ENCODE measurements at regions not wholly inside any gene's neighbourhood (a gene's known extent, or its start where the extent isn't known, plus 50 kb on each side); places are given as distances from the start of the nearest gene placed in this dataset.
"Not testable (repeated sequence)": the region's sequence is repeated elsewhere in the genome, so short reads cannot be mapped to it uniquely, and the experiment has no call there.

DNA sequence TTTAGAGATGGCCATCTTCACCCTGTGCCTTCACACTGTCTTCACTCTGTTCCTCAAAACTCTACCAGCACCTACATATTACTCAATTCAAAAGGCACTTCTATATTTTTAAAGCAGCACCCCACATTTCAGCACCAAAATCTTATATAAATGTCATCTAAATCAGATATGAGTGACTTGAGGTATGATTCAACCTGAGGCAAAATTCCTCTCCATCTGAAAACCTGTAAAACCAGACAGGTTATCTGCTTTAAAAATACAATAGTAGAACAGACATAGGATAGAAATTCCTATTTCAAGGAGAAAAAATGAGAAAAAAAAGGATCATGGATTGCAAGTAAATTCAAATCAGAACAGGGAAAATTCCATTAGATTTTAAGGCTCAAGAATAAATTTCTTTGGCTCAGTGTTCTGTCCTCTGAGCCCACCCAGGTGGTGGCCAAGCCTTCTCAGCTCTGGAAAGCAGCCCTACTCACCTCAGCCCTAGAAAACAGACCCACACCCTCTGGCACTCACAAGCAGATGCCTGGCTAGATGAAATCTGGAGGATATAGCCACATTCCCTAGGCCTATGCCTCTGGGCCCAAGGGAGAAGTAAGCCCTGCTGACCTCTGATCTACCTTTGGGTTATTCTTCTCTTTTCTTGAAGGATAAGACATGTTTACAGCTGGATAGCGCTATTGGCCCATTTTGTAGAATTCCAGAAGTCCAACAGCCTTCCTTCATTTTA lies 211.1 kb upstream of the XIST start:
- DNase-seq, result no peak

DNA sequence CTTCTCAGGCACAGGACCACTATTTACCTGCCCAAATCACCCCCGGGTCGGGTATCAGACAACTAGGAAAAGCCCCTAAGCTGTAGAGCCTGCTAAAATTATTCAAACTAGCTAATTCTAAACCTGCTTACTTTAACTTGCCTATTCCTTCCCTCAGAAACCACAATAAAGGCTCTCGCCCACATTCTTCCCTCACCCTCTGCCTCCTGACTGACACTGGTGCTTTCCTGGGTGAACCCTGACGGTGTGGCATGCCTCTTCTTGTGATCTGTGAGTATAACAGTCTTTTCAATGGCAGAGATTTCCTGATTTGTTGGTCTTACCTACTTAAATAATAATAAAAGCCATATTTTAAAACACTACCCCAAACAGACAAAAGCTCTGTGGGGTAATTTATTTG lies 209.4 kb upstream of the XIST start:
- DNase-seq, result no peak

DNA sequence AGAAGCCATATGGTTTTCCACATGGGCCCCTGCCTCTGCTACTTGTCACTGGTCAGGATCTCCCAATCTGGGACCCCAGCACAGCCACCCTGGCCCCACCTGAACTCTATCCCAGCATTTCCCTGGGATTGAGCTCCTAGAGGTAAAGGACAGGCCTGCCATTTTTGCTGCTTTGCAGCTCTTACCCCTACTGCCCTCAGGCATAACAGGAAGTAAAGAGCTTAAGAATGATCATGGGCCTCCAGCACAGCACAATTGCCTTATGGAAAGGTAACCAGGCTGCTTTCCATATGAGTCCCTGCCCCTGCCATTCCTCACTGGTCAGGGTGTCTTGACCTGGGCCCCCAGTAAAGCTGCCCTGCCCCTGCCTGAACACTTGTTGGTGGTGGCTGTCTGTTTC lies 196.6 kb upstream of the XIST start:
- DNase-seq, result no peak

DNA sequence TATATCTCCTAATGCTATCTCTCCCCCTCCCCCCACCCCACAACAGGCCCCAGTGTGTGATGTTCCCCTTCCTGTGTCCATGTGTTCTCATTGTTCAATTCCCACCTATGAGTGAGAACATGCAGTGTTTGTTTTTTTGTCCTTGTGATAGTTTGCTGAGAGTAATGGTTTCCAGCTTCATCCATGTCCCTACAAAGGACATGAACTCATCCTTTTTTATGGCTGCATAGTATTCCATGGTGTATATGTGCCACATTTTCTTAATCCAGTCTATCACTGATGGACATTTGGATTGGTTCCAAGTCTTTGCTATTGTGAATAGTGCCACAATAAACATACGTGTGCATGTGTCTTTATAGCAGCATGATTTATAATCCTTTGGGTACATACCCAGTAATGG lies 181.6 kb upstream of the XIST start:
- not testable (repeated sequence) for DNase-seq

DNA sequence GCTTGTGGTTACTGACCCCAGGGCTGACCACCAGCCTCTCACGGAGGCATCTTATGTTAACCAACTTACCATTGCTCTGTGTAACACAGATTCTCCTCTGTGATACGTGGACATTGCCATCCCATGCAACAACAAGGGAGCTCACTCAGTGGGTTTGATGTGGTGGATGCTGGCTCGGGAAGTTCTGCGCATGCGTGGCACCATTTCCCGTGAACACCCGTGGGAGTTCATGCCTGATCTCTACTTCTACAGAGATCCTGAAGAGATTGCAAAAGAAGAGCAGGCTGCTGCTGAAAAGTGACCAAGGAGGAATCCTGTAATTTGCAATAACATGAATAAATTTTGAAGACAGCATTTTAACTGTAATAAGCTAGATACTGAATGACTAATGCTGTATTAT lies 179.0 kb upstream of the XIST start:
- DNase-seq, result not testable (repeated sequence)

DNA sequence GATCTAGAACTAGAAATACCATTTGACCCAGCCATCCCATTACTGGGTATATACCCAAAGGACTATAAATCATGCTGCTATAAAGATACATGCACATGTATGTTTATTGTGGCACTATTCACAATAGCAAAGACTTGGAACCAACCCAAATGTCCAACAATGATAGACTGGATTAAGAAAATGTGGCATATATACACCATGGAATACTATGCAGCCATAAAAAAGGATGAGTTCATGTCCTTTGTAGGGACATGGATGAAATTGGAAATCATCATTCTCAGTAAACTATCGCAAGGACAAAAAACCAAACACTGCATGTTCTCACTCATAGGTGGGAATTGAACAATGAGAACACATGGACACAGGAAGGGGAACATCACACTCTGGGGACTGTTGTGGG lies 178.3 kb upstream of the XIST start:
- DNase-seq, result not testable (repeated sequence)

DNA sequence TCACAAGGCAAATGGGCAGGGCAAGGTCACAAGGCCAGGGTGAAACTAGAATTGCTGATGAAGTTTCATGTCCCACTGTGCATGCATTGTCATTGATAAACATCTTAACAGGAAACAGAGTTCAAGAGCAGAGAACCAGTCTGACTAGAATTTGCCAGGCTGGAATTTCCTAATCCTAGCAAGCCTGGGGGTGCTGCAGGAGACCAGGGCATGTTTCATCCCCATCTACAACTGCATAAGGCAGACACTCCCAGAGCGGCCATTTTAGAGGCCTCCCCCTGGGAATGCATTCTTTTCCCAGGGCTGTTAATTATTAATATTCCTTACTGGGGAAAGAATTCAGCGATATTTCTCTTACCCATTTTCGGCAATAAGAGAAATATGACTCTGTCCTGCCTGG lies 172.6 kb upstream of the XIST start:
- DNase-seq, result not testable (repeated sequence)

DNA sequence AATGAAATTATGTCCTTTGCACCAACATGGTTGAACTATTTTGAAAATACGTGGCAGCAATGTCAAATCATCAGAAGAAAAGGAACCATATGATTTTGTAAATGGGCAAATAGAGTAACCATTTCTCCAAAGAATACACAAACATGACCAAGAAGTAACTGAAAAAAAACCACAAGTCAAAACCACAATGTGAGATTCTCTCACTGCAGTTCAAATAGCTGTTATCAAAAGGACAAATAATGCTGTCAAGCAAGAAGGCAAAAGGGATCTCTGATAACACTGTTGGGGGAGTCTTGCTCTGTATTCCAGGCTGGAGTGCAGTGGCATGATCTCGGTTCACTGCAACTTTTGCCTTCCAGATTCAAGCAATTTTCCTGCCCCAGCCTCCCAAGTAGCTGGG lies 170.7 kb upstream of the XIST start:
- DNase-seq, result no peak

DNA sequence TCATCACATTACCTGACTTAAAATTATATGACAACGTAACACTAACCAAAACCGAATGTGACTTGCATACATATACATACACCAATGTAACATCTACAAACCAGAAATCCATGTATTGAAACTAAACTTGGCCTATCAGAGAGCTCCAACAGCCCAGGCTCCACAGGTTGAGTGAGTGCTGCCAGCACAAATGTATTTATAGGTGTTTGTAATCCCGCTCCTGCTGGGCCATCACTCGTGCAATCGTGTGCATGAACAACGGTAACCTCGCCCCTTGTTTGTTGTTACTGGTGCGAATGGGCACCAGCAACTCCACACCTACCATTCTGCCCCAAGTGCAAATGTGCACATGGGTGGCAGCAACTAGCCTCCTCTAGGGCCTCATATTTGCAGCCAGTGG lies 165.7 kb upstream of the XIST start:
- no peak for DNase-seq

DNA sequence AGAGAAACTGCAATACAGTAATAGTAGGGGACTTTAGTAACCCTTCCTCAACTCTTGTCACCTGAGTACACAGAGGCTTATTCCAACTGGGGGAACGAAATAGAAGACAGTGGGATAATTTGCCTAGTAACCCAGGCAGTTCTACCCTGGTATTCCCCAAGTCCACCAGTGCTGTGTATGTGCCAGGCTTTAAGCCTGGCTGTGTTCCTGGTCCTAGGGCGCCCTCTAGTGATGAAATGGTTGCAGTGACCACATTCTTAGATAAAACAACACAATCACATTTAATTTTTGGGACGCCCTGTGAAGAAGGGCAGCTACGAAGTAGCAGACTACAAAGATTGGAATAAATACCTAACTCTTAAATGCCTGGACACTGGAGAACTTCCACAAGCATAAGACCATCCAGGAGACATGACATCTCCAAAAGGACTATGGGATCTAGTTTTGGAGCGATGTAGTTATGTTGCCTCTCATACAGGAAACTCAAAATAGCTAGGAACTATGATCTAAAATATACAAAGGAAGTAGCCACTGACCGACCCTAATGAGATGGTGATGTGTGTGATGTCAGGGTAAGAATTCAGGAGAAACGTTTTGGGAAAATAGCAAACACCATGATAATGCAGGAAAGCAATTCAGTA lies 163.0 kb upstream of the XIST start:
- peak; percentile 35 for DNase-seq

DNA sequence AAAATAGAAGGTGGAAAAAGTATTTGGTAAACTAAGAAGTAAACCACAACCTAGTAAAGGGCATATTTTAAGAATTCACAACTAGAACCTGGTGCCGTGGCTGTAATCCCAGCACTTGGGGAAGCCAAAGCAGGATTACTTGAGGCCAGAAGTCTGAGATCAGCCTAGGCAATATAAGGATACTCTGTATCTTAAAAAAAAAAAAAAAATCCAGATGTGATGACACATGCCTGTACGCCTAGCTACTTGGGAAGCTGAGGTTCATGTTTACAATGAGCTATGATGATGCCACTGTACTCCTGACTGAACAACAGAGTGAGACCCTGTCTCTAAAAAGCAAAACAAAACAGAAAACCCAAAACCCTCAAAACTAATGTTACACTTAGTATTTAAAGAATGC lies 156.5 kb upstream of the XIST start:
- no peak for DNase-seq

DNA sequence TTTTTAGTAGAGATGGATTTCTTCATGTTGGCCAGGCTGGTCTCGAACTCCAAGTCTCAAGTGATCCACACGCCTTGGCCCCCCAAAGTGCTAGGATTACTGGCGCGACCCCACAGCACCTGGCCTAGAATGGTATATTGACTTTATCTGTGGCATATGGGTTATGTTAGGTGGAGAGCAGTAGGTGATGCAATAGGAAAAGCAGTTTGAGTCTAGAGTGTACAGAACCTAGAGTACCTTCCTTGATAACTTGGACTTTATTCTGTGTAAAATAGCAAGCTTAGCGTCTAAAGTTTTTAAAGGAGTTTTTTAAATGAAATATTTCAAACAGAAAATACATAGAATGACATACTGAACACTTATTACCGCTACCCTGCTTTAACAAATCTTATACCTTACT lies 139.5 kb upstream of the XIST start:
- no peak for DNase-seq

DNA sequence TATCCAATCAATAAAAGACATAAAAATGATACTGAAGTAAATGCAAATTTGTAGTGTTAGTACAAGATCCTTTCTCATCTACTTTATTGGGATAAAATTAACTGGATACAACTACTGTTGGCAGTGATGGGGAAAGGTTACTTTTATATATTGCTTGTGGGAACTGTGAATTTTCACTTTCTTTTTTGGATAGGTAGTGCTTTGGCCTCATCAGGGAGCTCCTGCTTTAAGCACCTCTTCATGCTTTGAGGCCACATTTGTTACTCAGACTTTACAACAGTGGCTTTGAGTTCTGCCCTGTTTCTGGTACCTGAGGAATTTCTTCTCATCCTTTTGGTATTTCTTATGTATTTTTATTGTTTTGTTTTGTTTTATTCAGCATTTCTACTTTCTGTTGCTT lies 134.7 kb upstream of the XIST start:
- DNase-seq, result no peak

DNA sequence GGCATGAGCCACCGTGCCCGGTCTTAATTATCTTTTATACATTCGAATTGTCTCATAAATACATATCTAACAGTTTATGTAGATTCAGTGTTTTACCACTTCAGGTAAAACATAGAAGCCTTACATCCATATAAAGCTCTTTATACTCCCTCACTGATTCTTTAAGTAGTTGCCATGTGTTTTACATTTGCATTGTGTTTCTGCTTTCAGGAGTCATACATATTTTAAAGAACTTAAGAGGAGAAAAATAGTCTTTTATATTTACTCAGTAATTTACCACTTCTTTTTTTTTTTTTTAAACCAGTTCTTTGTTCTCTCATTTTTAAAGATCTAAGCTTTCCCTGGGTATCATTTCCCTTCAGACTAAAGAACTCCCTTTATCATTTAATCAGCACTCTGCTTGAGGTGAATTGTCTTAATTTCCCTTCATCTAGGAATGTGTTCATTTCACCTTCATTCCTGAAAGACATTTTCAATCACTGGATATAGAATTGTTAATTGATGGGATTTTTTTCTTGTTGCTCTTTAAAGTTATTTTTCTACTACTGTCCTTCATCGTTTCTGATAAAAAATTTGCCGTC lies 127.1 kb upstream of the XIST start:
- no peak for DNase-seq

DNA sequence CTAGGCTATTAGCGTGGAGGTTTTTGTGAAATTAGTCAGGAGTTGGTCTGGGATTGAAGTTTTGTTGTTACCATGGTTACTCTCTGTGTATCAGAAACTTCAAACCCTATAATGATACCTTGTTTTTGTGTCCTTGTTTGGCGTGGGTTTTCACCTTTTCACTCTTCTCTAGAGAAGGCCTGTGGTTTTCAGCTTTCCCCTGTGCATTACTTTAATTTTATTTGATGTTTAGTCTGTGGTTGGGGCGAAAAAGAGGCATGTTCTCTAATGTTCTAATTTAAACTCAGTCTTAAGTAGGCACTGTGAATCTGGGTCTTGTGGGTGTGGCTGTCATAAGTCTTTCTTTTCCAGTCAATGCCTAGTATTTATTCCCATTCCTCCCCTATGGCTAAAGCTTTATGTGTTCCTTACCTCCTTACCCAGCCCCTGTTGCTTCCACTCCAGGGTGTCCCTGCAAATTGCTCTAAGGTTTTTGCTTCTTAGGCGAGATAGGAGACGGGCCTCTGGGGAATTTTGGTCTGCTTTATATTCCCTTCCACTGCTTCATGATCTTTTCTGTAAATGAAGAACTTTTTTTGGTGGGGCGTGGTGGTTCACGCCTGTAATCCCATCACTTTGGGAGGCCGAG lies 125.1 kb upstream of the XIST start:
- no peak for DNase-seq

DNA sequence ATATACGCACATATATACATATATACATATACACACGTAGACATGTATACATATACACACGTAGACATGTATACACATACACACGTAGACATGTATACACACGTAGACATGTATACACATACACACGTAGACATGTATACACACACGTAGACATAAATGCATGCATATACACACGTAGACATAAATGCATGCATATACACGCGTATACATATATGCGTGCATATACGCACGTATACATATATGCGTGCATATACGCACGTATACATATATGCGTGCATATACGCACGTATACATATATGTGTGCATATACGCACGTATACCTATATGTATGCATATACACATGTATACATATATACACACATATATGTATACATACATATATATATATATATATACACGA lies 114.9 kb upstream of the XIST start:
- not testable (repeated sequence) for DNase-seq

DNA sequence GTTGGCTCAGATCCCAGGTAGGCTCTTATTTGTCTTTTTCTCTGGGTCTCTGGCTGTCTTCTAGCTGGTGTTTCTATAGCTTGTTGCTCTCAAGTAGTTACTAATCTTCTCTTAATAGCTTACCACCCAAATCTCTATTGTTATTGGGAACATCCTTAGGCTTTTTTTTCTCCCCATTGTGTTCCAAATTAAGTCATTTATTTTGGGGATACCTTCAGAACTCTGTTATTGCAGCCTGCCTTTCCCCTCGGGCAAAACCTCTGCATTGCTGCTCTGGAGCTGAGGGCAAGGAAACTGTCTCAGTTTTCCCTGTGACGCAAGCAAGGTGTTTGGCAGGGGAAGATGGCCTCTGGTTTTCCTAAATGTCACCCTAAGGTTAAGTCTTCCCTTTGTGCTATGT lies 113.3 kb upstream of the XIST start:
- no peak for DNase-seq

DNA sequence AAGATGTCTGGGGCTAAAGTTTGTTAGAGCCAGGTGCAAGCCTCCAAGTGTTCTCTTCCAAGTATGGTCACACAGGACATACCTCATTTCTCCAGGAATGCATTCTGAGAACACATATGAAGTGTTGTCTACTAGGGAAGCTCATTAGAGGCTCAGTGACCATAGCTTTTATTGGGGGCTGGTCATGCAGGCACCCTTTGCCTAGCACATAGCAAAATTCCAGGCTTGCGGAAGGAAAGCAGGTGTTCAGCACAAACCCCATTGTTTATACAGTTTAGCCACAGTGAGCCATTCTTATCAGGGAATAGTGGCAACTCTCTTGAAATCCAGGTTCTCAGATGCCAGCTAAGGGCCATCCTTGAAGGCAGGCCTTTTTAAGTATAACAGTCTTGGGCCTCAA lies 112.1 kb upstream of the XIST start:
- no peak for DNase-seq

DNA sequence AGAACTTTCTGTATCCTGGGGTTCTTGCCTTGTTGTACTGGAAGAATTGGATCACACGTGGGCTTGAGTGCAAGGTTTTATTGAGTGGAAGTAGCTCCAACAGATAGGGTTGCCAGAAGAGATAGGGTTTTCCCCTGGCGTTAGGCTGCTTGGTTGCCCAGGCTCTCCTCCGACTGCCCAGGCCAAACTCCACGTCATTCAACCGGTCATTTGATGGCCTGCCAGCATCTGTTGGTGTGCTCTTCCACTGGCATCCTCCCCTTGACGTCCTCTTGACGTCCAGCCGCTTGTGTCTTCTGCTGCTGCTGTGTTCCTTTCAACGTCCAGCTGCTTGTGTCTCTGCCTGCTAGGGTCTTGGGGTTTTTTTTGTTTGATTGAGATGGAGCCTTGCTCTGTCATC lies 111.2 kb upstream of the XIST start:
- no peak for DNase-seq

DNA sequence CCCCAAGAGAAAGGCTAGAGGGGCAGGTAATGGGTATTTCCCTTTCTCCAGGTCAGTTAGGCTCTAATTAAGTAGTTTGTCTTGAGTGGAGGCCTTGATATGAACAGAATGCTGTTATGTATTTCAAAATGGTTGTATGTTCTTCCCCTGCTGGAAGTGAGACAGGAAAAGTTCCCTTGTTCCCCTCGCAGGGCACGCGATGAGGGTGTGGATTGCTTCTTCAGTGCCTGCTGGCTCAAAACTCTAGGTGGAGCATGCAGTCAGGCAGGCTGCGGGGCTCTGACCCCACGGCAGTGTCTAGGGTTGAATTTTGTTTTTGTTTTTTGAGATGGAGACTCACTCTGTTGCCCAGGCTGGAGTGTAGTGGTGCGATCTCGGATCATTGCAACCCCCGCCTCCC lies 110.4 kb upstream of the XIST start:
- DNase-seq, result no peak

DNA sequence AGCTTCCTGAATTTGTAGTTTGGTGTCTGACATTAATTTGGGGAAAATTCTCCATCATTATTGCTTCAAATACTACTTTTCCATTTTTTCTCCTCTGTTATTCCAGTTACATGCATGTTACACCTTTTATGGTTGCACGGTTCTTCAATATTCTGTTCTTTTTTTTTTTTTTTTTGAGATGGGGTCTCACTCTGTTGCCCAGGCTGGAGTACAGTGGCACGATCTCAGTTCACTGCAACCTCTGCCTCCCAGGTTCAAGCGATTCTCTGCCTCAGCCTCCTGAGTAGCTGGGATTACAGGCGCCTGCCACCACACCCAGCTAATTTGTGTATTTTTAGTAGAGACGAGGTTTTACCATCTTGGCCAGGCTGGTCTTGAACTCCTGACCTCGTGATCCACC lies 109.4 kb upstream of the XIST start:
- DNase-seq, result not testable (repeated sequence)

DNA sequence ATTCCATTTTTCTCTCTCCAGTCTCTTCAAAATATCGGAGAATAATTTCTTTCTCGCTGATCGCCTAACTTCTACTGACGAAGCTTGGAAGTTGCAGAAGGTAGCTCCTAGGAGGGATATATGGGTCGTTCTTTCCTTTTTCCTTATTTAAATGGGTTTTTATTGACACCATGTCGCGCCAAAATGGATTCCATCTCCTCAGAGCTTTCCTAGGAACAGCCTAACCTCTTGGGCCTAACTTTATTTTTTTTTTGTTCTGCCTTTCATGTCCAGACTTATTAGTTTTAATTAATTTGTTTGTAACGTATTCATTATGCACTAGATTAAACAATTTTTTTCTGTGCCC lies 92.0 kb upstream of the XIST start:
- DNase-seq, result no peak

DNA sequence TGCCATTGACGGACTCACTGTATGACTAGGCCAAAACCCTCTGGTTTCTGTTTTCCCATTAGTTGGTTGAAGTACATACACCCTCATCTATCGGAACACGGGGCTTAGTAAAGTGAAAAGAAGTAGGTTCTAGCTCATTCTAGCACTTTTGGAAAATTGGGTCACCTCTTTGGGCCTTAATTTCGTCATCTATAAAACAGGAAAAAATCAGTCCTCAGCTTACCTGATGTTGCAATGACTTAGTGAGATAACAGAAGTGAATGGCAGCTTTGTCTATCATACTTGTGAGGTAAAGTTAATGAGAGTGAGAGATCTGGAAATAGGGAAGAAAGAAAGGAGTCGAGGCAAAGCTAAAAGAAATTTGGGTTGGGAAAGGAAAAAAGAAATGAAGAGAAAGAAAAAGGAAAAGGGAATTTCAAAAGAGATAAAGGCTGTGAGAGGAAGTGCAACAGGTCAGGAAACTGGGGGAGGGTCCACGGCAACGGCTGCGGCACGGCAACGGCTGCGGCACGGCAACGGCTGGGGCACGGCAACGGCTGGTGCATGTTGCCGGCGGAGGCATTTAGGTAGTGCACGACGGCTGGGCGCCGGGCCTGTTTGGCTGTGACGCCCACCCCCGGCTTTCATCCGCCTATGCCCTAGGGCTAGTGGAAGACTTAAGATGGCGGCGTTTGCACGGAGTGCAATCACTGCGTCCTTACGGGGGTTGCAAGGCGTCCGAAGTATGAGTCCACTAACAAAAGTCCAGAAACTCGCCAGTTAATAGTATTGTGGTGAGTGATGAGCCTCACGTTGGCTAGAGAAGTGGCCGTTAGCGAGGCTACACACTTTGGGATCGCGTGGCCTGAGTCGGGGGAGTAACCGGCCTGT lies 91.4 kb upstream of the XIST start:
- DNase-seq, result peak; percentile 74
